ENCODE measurements at regions not wholly inside any gene's neighbourhood (a gene's known extent, or its start where the extent isn't known, plus 50 kb on each side); places are given as distances from the start of the nearest gene placed in this dataset.
A peak's percentile ranks its signal among the peaks of the same experiment; 100 is the strongest.
"Not testable (repeated sequence)": the region's sequence is repeated elsewhere in the genome, so short reads cannot be mapped to it uniquely, and the experiment has no call there.

DNA sequence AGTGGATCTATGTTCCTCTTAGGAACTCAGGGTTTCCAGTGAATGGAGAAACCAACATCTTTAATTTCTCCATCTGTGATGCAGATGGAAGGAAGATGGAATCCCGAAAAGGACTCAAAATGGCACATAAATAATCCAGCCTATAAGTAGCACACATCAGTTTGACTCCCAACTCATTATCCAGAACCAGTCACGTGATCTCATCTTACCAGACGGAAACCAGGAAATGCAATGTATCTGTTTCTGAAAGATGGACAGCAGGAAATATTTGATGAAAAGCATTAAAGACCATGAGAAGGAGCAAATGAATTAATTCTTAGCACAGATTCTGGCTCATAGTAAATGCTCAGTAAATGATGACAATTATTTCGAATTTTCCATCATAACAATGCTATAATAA, 443.1 kb upstream of the FMR1 start:
- DNase-seq = no peak

DNA sequence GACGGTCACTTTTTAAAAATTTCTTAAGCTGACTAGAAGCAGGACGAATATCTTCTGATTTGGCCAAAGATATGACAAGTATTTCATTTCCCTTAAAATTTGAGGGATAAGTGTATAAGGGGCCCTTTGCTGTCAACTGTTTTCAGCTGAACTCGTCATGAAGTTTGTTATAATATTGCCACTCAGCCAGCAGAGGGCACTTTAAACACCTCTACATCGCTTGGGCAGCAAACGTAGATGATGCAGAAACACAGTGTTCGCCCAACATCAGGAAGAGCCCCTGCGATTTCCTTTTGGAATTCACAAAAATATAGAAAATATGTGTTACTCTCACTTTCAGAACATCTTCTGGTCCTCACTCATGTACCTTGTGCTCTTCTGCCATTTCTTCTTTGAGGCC, 435.7 kb upstream of the FMR1 start:
- DNase-seq = peak; percentile 0 to 9

DNA sequence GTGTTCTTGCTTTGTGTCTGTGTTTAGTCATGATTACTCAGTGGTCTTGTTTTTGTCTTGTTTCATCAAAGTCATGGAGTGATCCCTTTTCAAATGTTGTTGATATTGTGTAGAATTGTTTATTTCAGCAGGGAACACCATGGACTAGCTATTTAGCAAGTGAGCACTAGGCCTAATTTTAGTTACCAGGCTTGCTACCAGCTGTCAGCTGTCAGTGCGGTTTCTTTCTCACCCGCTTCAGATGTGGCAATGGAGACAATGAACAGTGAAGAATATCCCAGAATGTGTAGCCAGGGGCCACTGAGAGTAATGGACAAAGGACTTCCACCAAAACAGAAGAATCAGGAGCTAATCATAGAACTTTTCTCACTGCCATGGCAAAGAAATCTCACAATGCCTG, 432.8 kb upstream of the FMR1 start:
- DNase-seq = no peak

DNA sequence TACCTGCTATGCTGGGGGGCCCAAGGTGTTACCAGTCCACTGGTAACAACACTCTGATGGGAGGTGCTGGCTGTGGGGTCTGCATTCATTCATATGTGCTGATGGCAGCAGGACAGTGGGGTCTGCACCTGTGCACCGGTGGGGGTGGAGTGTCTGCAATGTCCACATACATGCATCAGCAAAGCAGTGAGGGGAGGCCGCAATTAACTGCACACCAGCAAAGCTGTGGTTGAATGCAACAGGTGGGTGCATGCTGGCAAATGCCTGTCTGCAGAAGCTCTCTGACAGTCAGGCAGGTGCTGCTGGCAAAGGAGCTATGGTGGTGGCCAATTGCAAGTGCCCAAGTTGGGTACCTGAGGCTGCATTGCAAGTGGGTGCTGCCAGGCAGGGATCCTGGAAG, 426.5 kb upstream of the FMR1 start:
- no peak for DNase-seq

DNA sequence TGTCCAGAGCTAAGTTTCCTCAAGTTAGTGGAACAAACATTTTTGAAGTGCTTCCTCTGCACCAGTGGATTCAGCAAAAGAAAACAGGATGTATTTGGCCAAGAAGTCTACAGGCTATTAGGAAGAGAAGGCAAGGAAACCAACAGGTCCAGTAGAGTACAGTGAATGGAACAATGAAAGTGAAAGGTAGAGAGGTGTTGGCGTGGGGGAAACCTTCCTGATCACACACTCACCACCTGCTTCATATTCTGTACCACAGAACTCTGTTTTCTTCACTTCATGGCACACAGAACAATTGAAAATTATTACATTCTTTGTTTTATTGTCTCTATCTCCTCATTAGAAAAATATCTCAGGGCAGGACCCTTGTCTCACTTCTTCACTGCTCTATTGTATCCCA, 417.4 kb upstream of the FMR1 start:
- no peak for DNase-seq

DNA sequence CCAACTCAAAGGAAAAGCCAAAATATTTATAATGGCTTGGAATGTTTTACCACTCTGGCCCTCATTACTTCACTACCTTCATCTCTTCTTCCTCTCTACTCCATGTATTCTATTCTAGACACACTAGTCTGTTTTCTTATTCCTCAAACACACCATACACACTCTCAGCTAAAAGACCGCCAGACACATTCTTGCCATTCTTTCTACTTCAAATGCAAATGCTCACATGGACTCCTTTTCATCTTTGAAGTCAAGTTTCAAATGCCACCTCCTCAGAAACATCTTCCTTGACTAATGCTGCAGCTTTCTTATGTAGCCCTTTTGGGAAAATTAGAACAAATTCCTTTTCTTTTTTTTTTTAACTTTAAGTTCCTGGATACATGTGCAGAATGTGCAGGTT, 412.9 kb upstream of the FMR1 start:
- DNase-seq = no peak

DNA sequence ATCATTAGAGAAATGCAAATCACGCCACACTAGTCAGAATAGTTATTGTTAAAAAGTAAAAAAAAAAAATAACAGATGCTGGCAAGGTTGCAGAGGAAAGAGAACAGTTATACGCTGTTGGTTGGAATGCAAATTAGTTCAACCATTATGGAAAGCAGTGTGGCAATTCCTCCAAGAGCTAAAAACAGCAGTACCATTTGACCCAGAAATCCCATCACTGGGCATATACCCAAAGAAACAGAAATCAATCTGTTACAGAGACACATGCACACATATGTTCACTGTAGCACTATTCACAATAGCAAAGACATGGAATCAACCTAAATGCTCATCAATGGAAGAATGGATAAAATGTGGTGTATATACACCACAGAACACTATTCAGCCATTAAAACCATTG, 388.7 kb upstream of the FMR1 start:
- DNase-seq = no peak

DNA sequence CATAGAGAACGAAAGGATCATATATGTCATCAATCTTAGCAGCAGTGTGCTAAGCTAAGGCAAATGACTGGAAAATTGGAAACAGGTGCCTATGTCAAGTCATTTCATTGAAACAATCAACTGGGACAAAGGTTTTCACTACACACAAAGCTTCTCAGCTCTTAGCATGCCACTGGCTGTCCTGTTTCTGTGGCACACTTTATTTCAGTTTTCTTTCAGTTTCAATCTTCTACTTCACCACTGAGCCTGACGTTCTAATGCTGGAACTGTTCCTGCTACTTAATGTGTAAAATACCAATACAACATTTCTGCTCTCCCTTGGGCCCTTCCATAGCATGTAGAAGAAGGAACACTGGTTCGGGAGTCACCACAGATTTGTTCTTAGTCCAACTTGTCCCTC, 378.3 kb upstream of the FMR1 start:
- DNase-seq = no peak

DNA sequence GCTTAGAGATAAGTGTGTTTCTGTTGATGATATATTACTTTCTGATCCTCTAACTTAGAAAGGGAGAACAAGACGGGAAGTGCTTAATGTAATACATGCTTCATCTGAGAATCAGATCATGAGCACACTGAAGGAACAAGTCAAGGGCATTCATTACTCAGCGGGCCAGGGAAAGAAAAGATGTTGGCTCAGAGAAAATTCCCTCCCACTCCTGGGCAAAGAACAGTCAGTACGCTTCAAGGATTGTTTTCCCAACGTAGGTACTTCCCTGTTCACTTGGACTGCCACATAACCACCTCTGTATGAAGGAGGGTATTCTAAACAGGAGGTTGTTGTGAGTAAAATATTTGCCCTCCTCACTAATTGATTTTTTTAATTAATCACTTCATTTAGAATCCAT, 374.5 kb upstream of the FMR1 start:
- DNase-seq = no peak

DNA sequence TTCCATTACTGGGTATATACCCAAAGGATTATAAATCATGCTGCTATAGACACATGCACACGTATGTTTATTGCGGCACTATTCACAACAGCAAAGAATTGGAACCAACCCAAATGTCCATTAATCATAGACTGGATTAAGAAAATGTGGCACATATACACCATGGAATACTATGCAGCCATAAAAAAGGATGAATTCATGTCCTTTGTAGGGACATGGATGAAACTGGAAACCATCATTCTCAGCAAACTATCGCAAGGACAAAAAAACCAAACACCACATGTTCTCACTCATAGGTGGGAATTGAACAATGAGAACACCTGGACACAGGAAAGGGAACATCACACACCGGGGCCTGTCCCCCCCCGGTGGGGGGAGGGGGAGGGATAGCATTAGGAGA, 363.7 kb upstream of the FMR1 start:
- not testable (repeated sequence) for DNase-seq

DNA sequence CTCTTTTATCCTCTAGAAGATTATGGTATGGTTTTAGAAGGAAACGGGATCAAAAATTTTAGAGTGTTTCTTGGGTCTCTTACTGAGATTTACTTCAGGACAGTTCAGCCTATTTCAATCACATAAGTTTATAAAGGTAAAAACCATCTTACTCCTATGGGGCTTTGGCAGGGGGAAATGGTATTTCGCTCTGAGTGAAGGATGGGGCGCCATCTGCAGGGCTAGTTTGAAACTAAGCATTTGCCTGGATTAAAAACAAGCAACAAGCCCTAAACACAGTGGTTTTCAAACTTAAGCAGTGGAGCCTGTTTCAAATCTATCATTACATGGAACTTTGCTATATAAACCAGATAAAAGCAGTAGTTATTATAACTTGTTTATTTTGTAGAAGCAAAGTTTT, 361.5 kb upstream of the FMR1 start:
- no peak for DNase-seq

DNA sequence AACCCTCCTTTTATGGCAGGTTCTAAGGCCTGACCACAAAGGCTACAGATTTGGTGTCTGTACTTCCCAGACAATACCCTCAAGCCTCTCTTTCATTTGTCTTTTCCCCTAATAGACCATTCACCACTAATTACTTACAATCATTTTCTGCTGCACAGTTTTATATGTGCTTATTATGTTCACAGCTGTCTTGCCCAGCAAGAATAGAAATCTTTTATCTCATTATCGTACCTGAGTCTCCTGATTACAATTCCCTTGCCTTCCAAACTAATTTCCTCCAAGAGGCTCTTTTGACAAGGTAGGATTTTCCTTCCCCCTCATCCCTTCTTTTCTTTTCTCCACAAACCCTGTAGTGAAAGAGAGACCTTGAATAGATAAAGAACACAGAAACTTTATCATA, 352.5 kb upstream of the FMR1 start:
- DNase-seq = no peak

DNA sequence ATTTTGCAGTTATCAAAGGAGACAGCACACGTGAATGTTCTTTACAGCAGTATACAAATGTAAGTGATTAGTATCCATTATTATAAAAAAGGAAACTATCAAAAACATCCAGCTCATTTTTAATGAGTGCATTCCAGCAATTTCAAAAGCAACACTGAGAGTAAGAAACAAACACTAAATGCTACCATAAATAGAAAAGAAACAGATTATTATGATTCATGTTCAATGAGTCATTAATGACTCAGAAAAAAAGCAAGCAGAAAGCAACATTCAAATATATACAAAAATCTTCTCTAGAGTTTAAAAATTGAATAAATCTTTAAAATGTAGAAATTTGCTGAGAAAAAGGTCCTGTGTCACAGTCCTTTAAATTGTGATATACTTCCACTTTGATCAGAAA, 346.5 kb upstream of the FMR1 start:
- no peak for DNase-seq

DNA sequence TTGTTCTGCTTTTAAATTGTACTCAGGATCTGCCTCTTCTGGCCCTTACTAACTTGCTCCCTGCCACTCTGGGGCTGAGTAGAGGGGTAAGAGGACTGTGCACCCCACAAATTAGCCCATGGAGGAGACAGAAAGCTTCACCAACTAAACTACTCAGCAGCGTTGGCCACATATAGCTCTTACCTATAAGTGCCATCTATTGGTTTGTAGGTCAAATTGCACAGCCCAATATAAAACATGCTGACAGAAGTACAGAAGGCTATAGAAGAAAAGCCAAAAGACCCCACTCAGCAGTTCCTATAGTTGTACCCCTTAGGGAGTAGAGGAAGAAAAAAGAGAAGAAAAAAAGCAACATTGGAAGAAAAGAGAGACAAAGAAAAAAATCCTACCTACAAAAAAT, 341.2 kb upstream of the FMR1 start:
- DNase-seq = no peak

DNA sequence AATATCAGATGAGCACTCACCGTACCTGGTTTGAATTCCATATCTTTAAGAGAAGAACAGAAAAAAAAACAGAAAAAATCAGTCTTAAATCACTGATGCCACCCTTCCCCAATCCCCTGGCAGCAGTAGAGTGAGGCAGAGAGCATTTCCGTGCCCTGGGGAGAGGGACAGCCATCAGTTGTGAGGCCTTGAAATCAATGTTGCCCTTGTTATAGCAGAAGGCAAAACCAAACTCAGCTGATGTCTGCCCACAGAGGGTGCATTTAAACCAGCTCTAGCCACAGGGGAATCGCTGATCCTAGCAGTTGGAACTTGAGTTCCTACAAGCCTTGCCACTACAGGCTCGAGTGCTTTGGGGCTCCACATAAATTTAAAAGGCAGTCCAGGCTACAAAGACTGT, 338.5 kb upstream of the FMR1 start:
- no peak for DNase-seq

DNA sequence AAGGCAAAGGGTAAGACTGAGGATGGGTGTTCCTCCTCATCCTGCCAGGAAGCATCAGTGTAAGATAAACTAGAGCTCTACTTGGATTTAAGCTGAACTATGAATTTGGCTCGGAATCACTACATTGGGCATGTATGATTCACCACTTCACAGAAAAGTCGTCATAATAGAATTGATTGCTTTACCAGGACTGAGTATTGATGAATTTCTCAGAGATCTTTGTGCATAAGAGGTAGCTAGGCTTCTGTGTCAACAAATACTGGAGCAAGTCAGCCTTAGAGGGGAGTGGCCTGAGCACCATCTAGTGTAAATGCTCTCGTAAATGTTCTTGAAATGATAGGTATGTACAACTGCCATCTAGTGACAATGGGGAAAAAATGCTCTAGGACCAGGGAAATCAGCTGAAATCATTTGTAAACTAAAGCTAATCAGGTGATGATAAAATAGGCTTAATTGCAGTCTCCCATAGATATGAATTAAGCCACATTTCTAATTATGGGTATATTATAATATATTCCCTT, 309.5 kb upstream of the FMR1 start:
- no peak for DNase-seq

DNA sequence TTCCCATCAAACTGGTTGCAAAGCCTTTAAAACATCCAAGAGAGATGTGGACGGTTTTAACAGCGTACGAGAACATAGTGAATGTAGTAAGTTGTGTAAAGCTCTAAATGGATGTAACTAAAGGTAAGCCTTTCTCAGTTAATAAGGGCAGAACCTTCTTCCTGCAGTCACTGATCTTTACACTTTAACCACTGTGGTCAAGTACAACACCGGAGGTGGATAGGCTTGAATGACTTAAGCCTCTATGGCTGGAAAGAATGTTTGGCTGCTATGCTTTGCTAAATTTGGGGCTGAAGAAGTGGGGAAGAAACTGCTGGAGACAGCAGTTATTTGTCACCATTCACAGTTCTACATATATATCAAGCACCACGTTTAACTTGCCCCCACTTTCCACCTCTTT, 285.1 kb upstream of the FMR1 start:
- no peak for DNase-seq

DNA sequence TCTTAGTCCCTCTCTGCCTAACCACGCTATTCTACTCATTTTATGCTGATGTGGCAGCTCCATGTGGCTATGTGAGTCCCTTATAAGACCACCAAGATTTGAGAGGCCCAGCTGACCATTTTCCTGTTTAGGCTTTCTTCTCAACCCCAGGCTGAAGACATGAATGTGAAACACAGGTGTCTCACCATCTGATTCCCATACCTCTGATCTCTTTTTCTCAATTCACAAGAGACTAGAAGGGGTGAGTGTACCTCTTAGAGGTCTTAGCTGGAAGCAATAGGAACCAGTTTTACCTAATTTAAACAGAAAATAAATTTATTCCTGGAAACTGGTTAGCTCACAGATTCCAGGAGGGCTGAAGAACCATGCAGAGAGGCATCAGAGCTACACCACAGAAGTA, 276.5 kb upstream of the FMR1 start:
- DNase-seq = no peak

DNA sequence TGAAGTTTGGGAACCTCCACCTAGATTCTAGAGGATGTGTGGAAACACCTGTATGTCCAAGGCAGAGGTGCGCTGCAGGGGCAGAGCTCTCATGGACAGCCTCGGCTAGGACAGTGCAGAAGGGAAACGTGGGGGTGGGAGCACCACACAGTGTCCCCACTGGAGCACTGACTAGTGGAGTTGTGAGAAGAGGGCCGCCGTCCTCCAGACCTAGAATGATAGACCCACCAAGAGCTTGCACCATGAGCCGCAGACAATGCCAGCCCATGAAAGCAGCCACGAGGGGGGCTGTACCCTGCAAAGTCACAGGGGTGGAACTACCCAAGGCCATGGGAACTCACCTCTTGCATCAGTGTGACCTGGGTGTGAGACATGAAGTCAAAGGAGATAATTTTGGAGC, 274.5 kb upstream of the FMR1 start:
- no peak for DNase-seq

DNA sequence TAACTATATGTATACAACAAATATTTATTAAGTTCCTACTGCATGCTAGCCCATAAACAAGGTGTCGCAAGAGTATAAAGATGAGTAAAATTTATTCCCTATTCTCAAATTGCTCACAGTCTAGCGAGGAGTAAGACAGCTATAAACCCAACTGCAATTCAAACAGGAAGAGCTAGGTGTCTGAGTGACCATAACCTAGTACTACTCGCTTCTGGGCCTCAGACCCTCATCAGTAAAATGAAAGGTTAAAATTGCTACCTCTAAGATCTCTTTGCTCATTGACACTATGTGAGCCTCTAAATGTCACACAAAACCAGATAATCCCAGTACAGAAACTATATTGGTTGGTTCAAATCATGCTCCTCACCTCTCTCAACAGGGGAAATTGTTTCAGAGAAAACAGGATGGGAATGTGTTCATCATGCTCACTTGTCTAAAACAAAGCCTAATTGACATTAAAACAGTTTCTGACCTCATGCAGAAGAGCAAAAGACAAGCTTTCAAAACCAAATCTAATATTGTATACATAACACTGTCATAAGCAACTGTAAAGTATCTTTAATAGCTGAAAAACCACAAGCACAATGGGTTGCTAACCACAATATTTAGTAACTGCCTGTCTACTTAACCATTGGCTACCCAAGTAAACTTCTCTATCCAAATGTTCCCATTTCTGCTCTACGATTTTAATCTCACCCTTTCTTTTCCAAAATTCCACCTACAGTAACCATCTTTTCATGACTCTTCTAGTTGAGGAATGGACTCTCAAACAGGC, 264.6 kb upstream of the FMR1 start:
- DNase-seq = peak; percentile 2 to 6

DNA sequence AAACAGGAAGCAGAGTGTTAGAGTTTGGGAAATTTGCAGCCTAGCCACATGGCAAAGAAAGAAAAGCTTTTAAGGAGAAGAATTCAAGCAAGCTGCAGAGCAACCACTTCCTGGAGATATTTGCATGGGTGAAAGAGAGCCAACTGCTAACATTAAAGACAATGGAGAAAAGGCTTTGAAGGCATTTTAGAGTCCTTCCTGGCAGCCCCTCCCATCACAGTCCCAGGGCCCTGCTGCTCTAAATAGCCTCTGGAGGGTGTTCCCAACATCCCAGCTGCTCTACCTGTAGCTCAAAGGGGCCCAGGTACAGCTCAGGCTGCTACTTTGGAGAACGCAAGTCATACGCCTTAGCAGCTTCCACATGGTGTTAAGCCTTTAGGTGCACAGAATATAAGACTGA, 235.9 kb upstream of the FMR1 start:
- DNase-seq = no peak

DNA sequence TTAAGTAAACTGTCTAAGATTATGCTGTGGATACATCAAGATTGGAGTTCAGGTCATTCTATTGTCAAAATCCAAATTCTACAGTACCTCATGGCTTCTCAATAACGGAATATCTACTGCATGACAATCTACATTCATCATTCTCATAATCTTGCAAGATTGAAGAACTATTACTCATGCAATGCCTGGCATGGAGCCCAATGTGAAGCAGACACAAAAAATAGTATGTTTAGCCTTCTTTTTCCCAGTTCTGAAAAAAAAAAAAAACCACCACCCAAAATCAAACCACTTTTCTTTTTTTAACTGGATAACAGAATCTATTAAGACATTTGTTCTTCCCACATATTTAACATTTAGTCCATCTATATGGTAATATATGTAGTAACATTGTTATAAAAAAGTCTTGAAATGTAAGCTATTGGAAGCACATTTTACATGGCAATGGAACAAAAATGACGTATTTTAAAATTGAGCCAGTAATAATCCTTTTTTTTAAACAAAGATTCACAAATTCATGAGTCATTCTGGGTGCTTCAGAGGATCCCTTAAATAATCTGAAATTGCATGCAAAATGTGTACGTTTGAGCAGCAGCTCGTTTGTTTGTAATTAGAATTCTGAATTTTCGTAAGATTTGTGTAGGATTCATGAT, 232.2 kb upstream of the FMR1 start:
- DNase-seq = no peak

DNA sequence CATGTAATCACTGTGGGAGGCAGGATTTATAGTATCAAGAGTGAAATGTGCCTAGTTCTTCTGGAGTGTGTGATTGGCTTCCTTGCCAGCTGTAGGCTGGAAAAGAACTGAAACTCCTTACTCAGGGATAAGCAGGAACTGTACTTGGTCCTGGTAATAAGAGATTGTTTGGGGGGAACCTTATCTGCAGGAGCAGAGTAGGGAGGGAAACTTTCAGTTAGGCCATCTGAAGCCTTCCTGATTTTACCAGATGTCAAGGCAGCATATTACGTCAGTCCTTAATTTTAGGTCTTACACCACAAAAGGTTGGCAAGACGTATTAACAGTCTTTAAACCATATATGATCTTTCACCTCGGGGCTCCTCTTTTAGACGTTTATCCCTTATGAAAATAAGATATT, 231.5 kb upstream of the FMR1 start:
- DNase-seq = peak in 1 of 2 donors; percentile 0

DNA sequence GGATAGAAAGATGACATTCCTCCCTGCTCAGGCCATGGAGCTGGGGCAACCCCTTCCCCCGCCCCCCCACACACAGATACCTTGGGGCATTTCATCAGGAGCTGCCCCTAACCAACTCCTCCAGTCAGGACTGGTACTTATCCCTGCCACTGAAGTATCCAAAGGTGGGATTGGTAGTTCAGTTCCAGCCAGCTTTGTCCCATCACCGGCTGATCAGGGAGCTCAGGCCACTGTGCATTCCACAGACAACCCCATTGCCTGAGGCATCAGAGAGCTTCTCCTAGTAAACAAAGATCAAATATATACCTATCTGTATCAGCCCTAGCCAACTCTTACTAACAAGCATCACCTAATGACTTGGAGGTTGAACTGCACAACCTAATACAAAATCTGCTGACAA, 218.2 kb upstream of the FMR1 start:
- no peak for DNase-seq

DNA sequence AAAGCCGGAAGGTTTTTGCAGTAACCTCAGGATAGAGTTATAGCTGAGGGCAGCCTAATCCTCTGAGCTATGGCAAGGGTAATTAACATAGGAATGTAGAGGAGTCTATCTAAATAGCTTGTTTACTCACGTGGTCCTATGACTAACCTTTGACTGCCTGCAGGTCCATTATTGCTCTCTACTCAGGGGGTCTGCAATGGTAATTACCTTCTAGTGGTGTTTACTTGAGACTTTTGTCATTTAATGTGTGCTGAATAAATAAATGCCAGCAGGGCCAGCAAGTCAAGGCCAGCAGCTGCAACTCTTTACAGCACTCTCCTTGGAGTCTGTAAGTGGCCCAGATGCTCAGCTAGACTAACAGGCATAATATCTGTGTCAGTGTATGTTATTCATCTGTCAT, 212.7 kb upstream of the FMR1 start:
- no peak for DNase-seq

Data from inflammatory macrophage treated with lipopolysaccharide for 1 hour (primary cell).